HG02943 (cell line): ENCODE measurements at regions not wholly inside any gene's neighbourhood (a gene's known extent, or its start where the extent isn't known, plus 50 kb on each side); places are given as distances from the start of the nearest gene placed in this dataset.
A peak's percentile ranks its signal among the peaks of the same experiment; 100 is the strongest.
"Not testable (repeated sequence)": the region's sequence is repeated elsewhere in the genome, so short reads cannot be mapped to it uniquely, and the experiment has no call there.

Experiments used
- ATAC-seq: cut with Tn5 transposase; IDR thresholded peaks from one replicate; pipeline ENCODE4 v1.9.1; 2021; ENCODE audit warnings: mild to moderate bottlenecking, low read depth, moderate library complexity; ENCODE audit not compliant: unreplicated experiment

DNA sequence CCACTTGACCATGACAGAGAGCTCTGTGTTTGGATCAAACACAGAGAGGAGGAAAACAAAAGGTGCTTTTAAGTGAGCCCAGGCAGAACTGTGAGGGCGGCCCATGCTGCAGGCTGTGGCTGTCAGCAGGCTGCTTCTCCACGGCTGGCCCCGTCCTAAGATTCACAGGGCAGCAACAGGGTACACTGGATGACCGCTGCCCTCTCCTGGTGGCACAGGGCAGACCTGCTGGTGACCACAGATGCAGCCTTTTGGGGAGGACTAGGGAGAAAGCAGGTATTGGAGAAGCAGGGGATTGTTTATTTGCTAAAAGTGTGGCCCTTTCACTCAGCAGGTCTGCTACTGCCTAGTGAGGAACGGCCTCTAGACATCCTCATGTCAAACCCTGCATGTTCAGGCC is 183.7 kb downstream of the ADRA2C start:
- ATAC-seq: not testable (repeated sequence)

DNA sequence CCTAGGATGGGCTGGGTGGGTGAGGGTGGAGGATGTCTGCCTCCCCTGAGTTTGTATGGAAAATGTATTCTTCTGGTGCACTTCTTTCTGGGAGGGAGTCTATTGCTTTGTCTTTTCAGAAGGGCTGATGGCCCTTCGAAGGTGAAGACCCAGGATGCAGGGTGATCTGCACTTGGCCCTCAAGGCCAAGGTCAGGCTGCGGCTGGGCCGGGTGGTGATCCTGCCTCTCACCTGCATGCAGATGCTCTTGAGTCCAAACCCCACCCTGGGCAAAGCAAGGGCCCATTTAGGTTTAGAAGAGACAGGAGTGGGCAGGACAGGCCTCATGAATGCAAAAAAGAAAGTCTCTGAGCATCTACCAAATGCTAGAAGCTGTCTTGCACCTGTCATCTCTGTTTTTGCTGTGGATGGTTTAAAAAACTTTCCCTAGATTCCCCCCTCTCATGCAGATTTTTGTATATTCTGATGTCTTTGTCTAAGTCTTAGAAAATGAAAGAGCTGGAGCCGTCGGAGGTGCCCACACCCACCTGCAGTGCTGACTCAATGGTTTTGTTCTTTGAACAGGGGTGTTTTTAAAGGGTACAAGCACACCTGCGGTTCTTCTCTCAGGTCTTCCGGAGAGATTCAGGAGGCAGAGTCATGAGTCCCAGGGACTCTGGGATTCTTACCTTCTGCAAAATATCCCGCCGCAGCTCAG is 186.4 kb downstream of the ADRA2C start:
- ATAC-seq: not testable (repeated sequence)

DNA sequence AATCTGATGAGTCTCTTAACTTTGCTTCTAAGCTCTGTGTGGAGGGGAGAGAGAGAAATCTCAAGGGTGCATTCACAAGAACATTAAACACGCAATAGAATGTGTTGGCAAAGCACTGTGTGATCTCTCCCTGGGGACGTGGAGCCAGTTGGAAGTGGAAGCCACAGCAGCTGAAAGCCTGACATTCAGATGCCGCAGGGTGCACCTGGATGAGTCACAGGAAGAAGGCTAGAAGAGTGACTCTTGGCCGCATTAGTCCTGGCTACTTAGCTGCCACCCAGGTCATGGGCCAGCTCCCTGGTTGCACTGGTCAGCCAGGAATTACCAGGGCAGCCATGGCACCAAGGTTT is 186.9 kb downstream of the ADRA2C start:
- ATAC-seq: not testable (repeated sequence)

DNA sequence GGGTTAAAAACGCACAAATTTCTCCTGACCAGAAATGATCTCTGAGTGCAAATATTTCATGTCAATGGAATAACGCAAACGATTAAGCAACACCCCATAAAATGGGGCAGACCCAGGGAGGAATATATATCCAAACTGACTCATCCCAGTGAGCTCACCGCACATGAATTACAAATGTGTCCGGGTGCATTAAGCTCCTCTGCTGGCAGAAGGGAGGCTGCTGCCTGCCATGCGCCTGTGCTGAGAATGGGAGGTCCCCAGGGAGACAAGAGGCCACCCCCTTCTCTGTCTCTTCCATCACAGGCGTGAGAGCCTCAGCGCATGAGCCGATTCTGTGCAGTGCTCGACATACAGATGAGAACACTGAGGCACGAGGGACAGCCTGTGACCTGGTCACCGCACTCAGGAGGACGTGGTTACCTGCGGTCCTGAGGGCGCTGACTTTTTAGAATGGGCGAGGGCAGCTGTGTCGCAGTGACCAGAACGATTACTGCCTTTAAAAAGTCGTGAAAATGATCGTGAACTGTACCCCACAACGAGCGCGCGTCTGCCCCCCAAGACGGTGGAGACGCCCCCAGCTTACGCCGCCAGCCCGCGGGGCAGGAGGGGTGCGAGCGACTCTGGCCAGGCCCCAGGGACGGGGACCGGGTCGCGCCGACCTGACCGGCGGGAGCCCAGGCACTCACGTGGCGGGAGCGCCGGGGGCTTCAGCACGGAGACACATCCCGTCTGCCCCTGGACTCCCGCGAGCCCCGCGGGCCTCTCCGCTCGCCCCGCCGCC is 188.5 kb downstream of the ADRA2C start:
- peak; percentile 5 for ATAC-seq

DNA sequence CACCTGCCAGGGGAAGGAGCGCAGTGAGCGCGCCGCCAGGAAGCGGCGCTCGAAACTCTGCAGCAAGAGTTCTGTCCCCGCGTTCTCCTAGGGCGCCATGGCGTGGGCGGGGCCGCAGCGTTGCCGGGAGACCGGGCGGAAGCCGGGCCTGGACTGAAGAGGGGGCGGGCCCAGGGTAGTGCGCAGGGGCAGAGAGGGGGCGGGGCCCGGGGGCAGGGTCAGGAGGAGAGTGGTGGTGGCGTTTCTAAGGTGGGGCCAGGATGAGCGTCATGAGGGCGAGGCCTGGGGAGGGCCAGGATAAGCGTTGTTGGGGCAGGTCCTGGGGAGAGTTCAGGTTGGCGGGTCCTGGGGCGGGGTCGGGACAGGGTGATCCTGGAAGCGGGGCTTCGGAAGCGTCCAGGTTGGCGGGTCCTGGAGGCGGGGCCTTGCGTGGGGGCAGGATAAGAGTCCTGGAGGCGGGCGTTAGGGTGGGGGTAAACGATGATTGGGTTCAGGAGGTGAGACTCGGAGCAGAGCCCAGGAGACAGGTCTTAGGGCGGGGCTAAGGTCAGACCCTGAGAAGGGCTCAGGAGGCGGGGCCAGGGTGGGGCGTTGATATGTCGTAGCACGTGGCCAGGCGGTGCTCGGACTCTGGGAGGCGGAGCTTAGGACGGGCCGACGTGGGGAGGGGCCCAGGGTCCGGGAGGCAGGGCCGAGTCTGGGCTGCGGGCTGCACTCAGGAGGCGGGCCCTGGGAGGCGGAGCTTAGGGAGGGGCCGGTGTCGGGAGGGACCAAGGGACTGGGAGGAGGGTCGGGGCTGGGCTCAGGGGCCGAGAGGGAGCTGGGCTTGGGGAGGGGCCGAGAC is 189.4 kb downstream of the ADRA2C start:
- peak; percentile 100 for ATAC-seq

DNA sequence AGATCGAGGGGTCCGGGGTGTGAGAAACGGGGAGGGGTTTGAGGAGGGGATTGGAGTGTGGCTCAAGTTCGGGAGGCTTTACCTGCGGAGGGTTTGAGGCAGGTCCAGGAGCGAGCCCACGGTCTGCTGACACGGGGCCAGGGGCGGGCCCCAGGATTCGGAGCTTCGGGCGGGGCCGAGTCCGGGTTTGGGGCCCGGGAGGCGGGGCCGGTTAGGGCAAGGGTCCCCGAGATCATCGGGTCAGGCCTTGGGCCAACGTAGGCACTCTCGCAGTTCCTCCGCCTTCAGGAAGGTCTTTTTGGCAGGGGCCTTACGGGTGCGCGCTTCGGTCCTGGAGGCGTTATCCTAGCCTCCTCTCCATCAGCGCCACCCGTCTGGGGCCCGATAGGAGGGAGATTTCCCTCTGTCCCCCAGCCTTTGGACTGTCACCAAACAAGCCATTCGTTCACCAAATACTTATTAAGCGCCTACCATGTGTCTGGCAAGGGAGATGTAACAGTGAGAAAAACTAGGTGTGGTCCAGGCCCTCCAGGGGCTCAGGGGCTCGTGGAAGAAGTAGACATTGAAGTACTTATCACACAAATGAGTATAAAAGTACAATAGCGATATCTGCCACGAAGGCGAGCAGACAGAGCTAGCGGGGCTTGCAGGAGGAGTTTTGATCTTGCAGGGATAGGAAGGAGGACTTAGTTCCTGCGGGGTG is 190.1 kb downstream of the ADRA2C start:
- ATAC-seq: not testable (repeated sequence)

DNA sequence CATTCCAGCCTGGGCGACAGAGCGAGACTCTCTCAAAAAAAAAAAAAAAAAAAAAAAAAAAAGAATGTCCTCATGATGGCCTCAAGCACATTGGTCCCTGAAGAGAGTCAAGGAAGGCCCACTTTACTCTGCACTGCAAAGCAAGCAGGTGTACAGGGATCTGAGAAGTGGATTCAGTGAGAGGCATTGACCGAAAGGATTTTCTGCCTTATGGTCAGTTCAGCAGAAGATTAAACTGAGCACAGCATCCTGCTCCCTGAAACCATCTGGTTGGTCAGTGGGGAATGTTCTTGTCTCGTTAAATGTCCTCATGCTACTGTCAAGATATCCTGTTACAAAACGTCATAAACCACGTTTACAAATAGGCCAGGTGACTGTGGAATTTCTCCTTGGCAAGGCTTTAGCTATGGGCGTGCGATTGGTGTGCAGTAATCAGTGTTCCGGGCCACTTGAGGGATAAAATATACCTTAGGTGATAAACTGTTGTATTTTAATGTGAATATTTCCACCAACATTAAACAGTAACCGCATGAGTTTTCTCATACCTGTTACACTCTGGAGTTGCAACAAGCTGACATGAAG is 195.0 kb downstream of the ADRA2C start:
- ATAC-seq: not testable (repeated sequence)

DNA sequence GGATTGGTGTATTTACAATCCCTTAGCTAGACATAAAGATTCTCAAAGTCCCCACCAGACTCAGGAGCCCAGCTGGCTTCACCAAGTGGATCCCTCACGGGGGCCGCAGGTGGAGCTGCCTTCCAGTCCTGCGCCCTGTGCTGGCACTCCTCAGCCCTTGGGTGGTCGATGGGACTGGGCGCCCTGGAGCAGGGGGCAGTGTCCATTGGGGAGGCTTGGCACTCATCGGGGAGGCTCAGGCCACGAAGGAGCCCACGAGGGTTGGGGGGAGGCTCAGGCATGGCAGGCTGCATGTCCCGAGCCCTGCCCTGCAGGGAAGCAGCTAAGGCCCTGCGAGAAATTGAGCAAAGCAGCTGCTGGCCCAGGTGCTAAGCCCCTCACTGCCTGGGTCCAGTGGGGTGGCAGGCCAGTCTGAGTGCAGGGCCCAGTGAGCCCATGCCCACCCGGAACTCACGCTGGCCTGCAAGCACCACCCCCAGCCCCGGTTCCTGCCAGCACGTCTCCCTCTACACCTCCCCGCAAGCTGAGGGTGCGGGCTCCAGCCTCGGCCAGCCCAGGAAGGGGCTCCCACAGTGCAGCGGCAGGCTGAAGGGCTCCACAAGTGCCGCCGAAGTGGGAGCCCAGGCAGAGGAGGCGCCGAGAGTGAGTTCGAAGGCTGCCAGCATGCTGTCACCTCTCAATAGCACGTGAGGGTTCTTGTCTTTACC is 198.5 kb downstream of the ADRA2C start:
- not testable (repeated sequence) for ATAC-seq

DNA sequence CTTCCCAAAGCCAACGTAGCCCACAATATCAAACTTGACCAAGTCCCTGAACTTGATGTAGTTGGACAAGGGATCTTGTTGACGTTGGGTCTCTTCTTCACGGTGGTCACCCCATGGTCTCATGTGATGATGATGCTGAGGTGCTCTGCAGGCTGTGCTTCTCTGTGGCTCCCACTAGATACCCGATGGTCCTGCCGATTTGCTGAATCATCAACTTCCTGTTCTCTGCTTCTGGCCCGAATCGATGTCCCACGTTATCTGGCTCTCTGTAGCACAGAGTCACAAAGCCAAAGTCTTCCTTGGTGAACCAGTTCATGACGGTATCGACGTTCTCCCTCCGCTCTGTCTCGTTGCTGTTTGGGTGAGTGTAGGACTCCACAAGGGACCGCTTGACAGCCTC is 201.0 kb downstream of the ADRA2C start:
- not testable (repeated sequence) for ATAC-seq

DNA sequence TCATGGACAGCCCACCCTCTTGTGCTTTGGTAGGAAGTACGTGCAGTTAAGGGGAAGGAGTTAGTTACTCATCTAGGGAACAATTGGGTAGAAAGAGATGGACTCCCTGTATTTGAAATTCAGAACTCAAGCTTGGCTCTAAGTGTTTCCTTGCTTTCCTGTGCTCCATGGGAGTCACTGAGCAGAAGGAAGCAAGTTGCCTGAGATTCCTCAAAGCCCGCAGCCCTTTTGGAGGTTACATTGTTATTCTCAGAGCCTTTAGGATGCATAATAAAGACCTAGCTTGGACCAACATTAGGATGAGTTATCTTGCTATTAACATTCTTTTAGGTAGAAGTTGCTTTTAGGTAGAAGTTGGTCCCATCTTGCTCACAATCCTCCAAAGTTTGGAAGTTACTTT is 206.4 kb downstream of the ADRA2C start:
- ATAC-seq: not testable (repeated sequence)

DNA sequence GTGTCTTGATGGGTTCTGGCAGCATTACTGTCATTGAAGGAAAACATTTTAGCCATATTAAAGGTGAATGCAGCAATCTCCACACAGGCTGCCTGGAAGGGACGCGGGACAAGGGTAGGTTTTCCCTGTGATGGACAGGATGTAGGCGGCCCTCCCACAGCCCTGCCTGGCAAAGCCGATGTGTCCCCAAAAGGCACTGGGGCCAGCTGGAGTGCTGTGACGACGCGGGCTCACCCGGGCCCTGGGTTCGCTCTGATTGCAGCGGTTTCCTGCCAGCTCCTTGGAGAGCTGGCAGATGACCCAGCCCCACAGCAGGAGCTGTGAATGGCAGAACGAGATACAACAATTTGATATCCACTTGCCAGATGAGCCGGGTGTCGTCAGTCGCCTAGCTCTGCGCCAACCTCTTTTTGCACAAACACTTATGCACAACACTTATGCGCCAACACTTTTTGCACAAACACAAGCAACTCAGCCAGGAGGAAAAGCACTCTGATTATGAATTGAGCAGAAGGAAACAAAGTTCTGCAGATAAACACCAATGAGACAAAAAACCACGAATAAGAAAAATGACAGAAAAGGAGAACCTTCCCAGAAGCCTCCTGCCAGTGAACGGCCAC is 207.5 kb downstream of the ADRA2C start:
- ATAC-seq: not testable (repeated sequence)

DNA sequence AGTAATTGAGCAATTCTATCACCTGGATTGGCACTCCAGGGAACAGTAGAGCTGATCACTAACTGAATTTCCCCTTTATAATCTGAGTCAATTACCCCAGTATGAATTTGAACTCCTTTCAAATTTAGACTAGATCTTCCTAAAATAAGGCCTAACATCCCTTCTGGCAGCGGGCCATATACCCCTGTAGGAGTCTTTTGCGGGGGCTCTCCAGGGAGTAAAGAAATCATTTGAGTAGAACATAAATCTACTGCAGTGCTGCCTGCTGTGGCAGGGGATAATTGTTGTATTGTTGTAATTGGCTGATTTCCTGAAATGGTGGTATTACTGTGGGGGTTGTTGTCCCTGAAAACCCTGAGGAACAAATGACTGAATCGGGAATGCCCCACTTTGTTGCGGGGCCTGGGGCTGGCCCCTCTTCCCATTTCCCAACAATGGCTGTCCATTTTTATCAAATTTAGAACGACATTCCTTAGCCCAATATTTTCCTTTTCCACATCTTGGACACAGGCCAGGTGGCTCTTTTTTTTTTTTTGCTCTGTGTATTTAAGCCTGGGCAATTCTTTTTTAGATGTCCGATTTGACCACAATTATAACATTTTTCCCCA is 217.4 kb downstream of the ADRA2C start:
- not testable (repeated sequence) for ATAC-seq

DNA sequence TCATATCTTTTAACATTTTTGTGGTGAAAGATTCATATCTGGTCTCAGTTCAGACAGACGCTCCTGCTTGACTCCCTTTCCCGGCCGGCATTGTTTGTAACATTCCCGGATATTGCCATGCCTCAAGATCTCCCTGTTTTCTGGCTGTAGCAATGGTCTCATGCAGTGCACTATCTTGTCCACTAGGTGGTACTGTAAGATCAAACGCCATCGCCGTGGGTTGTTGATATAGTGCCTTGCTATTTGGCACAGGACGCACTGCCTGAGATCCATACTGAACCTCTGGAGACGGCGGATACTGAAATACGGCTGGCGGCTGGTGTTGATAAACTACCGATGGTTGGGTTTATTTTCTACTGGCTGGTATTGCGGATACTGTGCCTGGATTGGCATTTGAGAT is 218.6 kb downstream of the ADRA2C start:
- ATAC-seq: not testable (repeated sequence)

DNA sequence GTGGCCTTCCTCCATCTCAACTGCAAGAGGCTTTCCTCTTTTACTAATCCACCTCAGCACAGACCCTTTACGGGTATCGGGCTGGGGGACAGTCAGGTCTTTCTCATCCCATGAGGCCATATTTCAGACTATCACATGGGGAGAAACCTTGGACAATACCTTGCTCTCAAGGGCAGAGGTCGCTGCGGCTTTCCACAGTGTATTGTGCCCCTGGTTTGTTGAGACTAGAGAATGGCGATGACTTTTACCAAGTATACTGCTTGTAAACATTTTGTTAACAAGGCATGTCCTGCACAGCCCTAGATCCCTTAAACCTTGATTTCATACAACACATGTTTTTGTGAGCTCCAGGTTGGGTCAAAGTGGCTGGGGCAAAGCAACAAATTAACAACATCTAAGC is 220.2 kb downstream of the ADRA2C start:
- ATAC-seq: not testable (repeated sequence)

DNA sequence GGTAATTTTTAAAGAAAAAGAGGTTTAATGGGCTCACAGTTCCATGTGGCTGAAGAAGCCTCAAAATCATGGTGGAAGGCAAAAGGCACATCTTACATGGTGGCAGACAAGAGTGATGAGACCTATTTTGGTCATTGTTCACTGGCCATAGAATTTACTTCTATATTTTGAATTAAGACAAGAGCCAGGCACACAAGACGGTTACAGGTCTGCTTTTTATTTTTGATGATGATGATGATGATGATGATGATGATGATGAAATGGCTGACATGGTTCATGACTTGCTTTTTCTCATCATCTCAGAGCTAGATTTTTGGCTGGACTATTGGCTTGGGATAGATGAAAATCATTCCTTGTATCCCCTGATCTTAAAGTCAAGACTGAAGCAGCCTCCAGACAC is 229.3 kb downstream of the OTOP1 start:
- not testable (repeated sequence) for ATAC-seq

DNA sequence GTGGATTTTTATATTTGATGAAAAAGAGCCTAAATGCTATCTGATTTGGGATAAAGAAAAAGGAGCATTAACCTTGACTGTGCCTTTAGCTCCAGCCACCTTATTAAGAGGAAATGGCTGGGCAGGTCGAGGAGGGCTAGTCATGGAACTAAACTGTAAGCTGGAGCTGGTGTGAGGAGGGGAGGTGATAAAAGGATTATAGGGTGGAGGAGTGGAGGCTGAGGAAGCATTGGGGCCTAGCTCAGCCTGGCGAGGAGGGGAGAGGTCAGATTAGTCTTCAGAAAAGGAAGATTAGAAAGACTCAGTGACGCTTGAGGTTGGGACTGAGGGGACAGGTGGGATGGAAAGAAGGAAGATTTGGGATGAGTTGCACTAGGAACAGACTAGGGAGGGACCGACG is 222.7 kb downstream of the OTOP1 start:
- ATAC-seq: not testable (repeated sequence)

DNA sequence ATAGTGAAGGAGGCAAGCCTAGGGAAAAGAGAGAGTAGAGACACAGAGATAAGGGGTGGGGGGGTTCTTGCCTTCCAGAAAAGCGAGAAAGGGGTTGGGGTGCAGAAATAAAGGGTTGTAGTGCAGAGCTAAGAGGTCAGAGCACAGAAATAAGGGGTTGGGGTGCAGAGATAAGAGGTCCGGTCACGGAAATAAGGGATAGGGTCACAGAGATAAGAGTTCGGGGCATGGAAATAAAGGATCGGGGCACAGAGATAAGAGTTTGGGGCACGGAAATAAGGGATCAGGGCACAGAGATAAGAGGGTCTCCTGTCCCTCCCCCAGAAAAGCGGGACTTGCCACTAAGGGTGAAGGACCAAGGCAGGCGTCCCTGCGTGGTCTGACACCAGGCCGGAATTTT is 222.0 kb downstream of the OTOP1 start:
- ATAC-seq: not testable (repeated sequence)

DNA sequence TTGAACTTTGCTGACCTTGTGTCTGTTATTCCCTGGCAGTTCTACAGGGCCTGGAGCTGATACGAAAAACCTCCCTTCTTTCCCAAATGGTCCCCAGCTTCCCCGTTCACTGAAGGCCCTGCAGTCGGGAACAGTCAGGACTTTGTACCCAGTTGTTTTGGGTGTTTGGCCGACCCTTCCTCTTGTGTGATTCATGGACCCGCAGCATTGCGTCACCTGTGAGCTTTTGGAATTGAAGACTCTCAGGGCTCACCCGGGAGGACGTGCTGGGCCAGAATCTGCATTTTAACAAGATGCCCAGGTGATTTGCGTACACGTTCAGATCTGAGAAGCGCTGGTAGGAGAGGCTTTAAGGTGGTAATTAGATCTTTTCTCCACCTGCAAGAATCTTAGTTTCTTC is 220.4 kb downstream of the OTOP1 start:
- not testable (repeated sequence) for ATAC-seq

DNA sequence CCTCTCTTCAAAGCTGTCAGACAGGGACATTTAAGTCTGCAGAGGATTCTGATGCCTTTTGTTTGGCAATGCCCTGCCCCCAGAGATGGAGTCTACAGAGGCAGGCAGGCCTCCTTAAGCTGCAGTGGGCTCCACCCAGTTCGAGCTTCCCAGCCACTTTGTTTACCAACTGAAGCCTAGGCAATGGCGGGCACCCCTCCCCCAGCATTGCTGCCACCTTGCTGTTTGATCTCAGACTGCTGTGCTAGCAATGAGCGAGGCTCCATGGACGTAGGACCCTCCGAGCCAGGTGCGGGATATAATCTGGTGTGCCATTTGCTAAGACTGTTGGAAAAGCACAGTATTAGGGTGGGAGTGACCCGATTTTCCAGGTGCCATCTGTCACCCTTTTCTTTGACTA is 207.7 kb downstream of the OTOP1 start:
- ATAC-seq: not testable (repeated sequence)
